Esophagus squamous epithelium (tissue), 5 donors: ENCODE measurements at regions not wholly inside any gene's neighbourhood (a gene's known extent, or its start where the extent isn't known, plus 50 kb on each side); places are given as distances from the start of the nearest gene placed in this dataset.

Source experiments
- DNase-seq: peaks from one replicate; lab custom pipeline; 2025; lab: John Stamatoyannopoulos, UW
- H3K27ac ChIP-seq, 4 donors: fragments of 200-600 bp; sonication (generic); one replicate each; pipeline ENCODE4 v1.5.1; 2016 to 2019; ENCODE audit warnings: mild to moderate bottlenecking in 1 of 4
- H3K27me3 ChIP-seq, 4 donors: fragments of 200-600 bp; sonication (generic); 1 replicate in 3 of 4; 2 replicates in 1 of 4; pipeline versions ENCODE4 v1.5.1 to v1.6.0; 2017 to 2021; ENCODE audit warnings: antibody characterized with exemption in 1 of 4
- H3K36me3 ChIP-seq, 3 donors: fragments of 200-600 bp; sonication (generic); one replicate each; pipeline ENCODE4 v1.5.1; 2016 to 2019
- H3K4me1 ChIP-seq, 3 donors: fragments of 200-600 bp; sonication (generic); one replicate each; pipeline ENCODE4 v1.5.1; 2017 to 2019
- H3K4me3 ChIP-seq, 4 donors: fragments of 200-600 bp; sonication (generic); 1 replicate in 3 of 4; 2 replicates in 1 of 4; pipeline ENCODE4 v1.5.1; 2016 to 2019; ENCODE audit warnings: mild to moderate bottlenecking in 2 of 4, moderate library complexity in 1 of 4
- H3K9me3 ChIP-seq, 3 donors: fragments of 200-600 bp; sonication (generic); one replicate each; pipeline ENCODE4 v1.5.1; 2016 to 2019
- CTCF ChIP-seq, 6 experiments: fragments of 450-650 bp in 4 of 6; fragments of 200-600 bp in 2 of 6; sonication (generic) in 2 of 6; IDR thresholded peaks; one replicate each; pipeline ENCODE4 v1.5.1; 2016 to 2019; ENCODE audit warnings: antibody characterized with exemption in 6 of 6, mild to moderate bottlenecking in 4 of 6, moderate library complexity in 4 of 6
- POLR2A ChIP-seq, 4 donors: fragments of 450-650 bp; IDR thresholded peaks; one replicate each; pipeline ENCODE4 v1.6.1; 2017; ENCODE audit warnings: antibody characterized with exemption in 4 of 4, mild to moderate bottlenecking in 4 of 4, moderate library complexity in 3 of 4
- WGBS, 2 donors: methylation state at CpG; one replicate each; pipeline ENCODE4 v1.1.5; 2018; 5-methylcytosine and 5-hydroxymethylcytosine counted together
- intact Hi-C: fragments of 100-400 bp; cut with DNase I; formaldehyde crosslinking; loops from one replicate; pipeline ENCODE4 v1.15.0; 2022
- donor health status: DM: yes; HTN: yes; CAD: no.

- peak overlapping the region in 1 of 4 donors; percentile 2 for H3K27ac ChIP-seq
- intact Hi-C loops: loop anchor here (10.0 kb wide), 1 partner anchor 113 kb away; no protein-coding TSS in a partner anchor
- H3K4me3 ChIP-seq: no peak overlapping the region
- TF ChIP-seq POLR2A (IDR thresholded peaks at IDR 0.05): no peak
- no peak for TF ChIP-seq CTCF (IDR thresholded peaks at IDR 0.05)
- H3K9me3 ChIP-seq: no peaks in the 10 kb centered on the region
- 44 to 55% methylated on average over 5 of the region's 5 CpGs for WGBS, 2 donors
- no peaks in the 10 kb centered on the region for H3K36me3 ChIP-seq
- no peak for DNase-seq
- peaks cover 0 to 27% (median 6%) of the 10 kb centered on the region in 3 donors for H3K4me1 ChIP-seq
- H3K27me3 ChIP-seq: no peaks in the 10 kb centered on the region
These were observed 174.5 kb upstream of the AKR1E2 start for GRCh38 chr10:4651404-4652037.

GRCh38 chr10:4650582-4650981 lies 175.4 kb upstream of the AKR1E2 start:
- Histone ChIP-seq H3K4me1 (peaks cover 0 to 24% (median 6%) of the 10 kb centered on the region in 3 donors), H3K9me3 (no peaks in the 10 kb centered on the region), H3K36me3 (no peaks in the 10 kb centered on the region), H3K4me3 (no peak overlapping the region), H3K27me3 (no peaks in the 10 kb centered on the region), H3K27ac (peak overlapping the region in 3 of 4 donors; percentile 5 to 31 (median 25))
- TF ChIP-seq POLR2A (IDR thresholded peaks at IDR 0.05): no peak
- no peak for TF ChIP-seq CTCF (IDR thresholded peaks at IDR 0.05)
- intact Hi-C loops: loop anchor here (10.0 kb wide), 1 partner anchor 114 kb away; no protein-coding TSS in a partner anchor
- no peak for DNase-seq
- 48 to 77% methylated on average over 6 of the region's 6 CpGs for WGBS, 2 donors

- H3K27ac ChIP-seq: peak overlapping the region in 3 of 4 donors; percentile 5 to 31 (median 25)
- intact Hi-C loops: loop anchor here (10.0 kb wide), 2 partner anchors 115 to 1405 kb away; no protein-coding TSS in a partner anchor
- H3K4me1 ChIP-seq: peaks cover 0 to 24% (median 6%) of the 10 kb centered on the region in 3 donors
- TF ChIP-seq CTCF (IDR thresholded peaks at IDR 0.05) (no peak), POLR2A (IDR thresholded peaks at IDR 0.05) (no peak)
- 45 to 53% methylated on average over 3 of the region's 3 CpGs for WGBS, 2 donors
- H3K9me3 ChIP-seq: no peaks in the 10 kb centered on the region
- H3K27me3 ChIP-seq: no peaks in the 10 kb centered on the region
- no peak for DNase-seq
- H3K4me3 ChIP-seq: no peak overlapping the region
- no peaks in the 10 kb centered on the region for H3K36me3 ChIP-seq
These were observed 176.0 kb upstream of the AKR1E2 start for GRCh38 chr10:4649886-4650508.

- no peak for TF ChIP-seq CTCF (IDR thresholded peaks at IDR 0.05)
- no peak for TF ChIP-seq POLR2A (IDR thresholded peaks at IDR 0.05)
- intact Hi-C loops: loop anchor here (10.0 kb wide), 1 partner anchor 1405 kb away; no protein-coding TSS in a partner anchor
- no peak overlapping the region for H3K27ac ChIP-seq
These were observed 176.5 kb upstream of the AKR1E2 start for GRCh38 chr10:4649471-4649870.

GRCh38 chr10:4648999-4649398 lies 177.0 kb upstream of the AKR1E2 start:
- H3K27ac ChIP-seq: no peak overlapping the region
- no peak for DNase-seq
- WGBS, 2 donors: 77 to 85% methylated on average over 3 of the region's 3 CpGs
- intact Hi-C loops: loop anchor here (10.0 kb wide), 1 partner anchor 1404 kb away; no protein-coding TSS in a partner anchor
- H3K4me1 ChIP-seq: peaks cover 0 to 24% (median 6%) of the 10 kb centered on the region in 3 donors
- TF ChIP-seq POLR2A (IDR thresholded peaks at IDR 0.05) (no peak), CTCF (IDR thresholded peaks at IDR 0.05) (no peak)
- no peak overlapping the region for H3K4me3 ChIP-seq
- no peaks in the 10 kb centered on the region for H3K9me3 ChIP-seq
- H3K36me3 ChIP-seq: no peaks in the 10 kb centered on the region
- H3K27me3 ChIP-seq: no peaks in the 10 kb centered on the region

More at GRCh38 chr10:4649471-4649870, 176.5 kb upstream of the AKR1E2 start:
- peaks cover 0 to 24% (median 6%) of the 10 kb centered on the region in 3 donors for H3K4me1 ChIP-seq
- H3K4me3 ChIP-seq: no peak overlapping the region
- no peaks in the 10 kb centered on the region for H3K27me3 ChIP-seq
- no peaks in the 10 kb centered on the region for H3K36me3 ChIP-seq
- no peaks in the 10 kb centered on the region for H3K9me3 ChIP-seq
- DNase-seq: no peak
